ENCODE measurements at regions not wholly inside any gene's neighbourhood (a gene's known extent, or its start where the extent isn't known, plus 50 kb on each side); places are given as distances from the start of the nearest gene placed in this dataset.
"Not testable (repeated sequence)": the region's sequence is repeated elsewhere in the genome, so short reads cannot be mapped to it uniquely, and the experiment has no call there.

GRCh38 chr17:43314611-43315011 is 80.8 kb upstream of the RNU2-1 start:
- POLR2A ChIA-PET = interaction anchor here (0.6 to 4.5 kb wide), 17 partner anchors 8 to 1188 kb away, joined by 3 to 97 read pairs (median 6); partner anchors contain the start of genes AARSD1, BRCA1, NBR1 and TMEM106A
- Mint-ChIP-seq H3K27me3 (no peaks in the 10 kb centered on the region), H3K36me3 (peaks cover 7% of the 10 kb centered on the region), H3K4me1 (ENCODE audit: low read depth) (peaks cover 14% of the 10 kb centered on the region), H3K27ac (no peak overlapping the region), H3K4me3 (no peak overlapping the region), H3K9me3 (peaks cover 10% of the 10 kb centered on the region)
- intact Hi-C loops (cut with micrococcal nuclease) = loop anchor here (1.0 to 10.0 kb wide), 2 partner anchors 143 to 190 kb away; partner anchors contain the start of genes BRCA1 and NBR1
- no peak for DNase-seq
- CTCF ChIA-PET = interaction anchor here (1.0 to 1.6 kb wide), 3 partner anchors 46 to 103 kb away, joined by 3 to 5 read pairs (median 3); partner anchors contain the start of gene TMEM106A

GRCh38 chr17:43312011-43312410 is 78.2 kb upstream of the RNU2-1 start:
- ChIA-PET CTCF (interaction anchor here (0.6 to 0.7 kb wide), 2 partner anchors 22 to 288 kb away, joined by 3 read pairs; no protein-coding TSS in a partner anchor), POLR2A (no interaction called here)
- DNase-seq = no peak
- Mint-ChIP-seq H3K4me3 (no peak overlapping the region), H3K27me3 (no peaks in the 10 kb centered on the region), H3K36me3 (no peaks in the 10 kb centered on the region), H3K9me3 (no peaks in the 10 kb centered on the region), H3K27ac (no peak overlapping the region), H3K4me1 (ENCODE audit: low read depth) (peaks cover 9% of the 10 kb centered on the region)
- intact Hi-C loops (cut with micrococcal nuclease) = loop anchor here (10.0 kb wide), 1 partner anchor 187 kb away; the partner anchor contains the start of gene BRCA1

GRCh38 chr17:43309505-43310332 is 75.9 kb upstream of the RNU2-1 start:
- no peaks in the 10 kb centered on the region for H3K27me3 Mint-ChIP-seq
- DNase-seq = peak; percentile 8
- H3K4me1 Mint-ChIP-seq (ENCODE audit: low read depth) = peaks cover 2% of the 10 kb centered on the region
- H3K9me3 Mint-ChIP-seq = no peaks in the 10 kb centered on the region
- intact Hi-C loops (cut with micrococcal nuclease) = loop anchor here (10.0 kb wide), 1 partner anchor 185 kb away; the partner anchor contains the start of gene BRCA1
- no peaks in the 10 kb centered on the region for H3K36me3 Mint-ChIP-seq
- H3K27ac Mint-ChIP-seq = no peak overlapping the region
- ChIA-PET POLR2A (interaction anchor here (0.8 to 1.4 kb wide), 2 partner anchors 138 to 186 kb away, joined by 5 read pairs; partner anchors contain the start of gene NBR1), CTCF (interaction anchor here (0.6 to 1.6 kb wide), 7 partner anchors 98 to 252 kb away, joined by 3 to 5 read pairs (median 3); partner anchors contain the start of gene TMEM106A)
- no peak overlapping the region for H3K4me3 Mint-ChIP-seq

- ChIA-PET CTCF (interaction anchor here (0.6 to 1.6 kb wide), 5 partner anchors 98 to 251 kb away, joined by 3 to 5 read pairs (median 4); partner anchors contain the start of gene TMEM106A), POLR2A (interaction anchor here (1.4 kb wide), 1 partner anchor 138 kb away, joined by 5 read pairs; the partner anchor contains the start of gene NBR1)
- Mint-ChIP-seq H3K27me3 (no peaks in the 10 kb centered on the region), H3K4me1 (ENCODE audit: low read depth) (peaks cover 2% of the 10 kb centered on the region), H3K4me3 (no peak overlapping the region), H3K9me3 (no peaks in the 10 kb centered on the region), H3K27ac (no peak overlapping the region), H3K36me3 (no peaks in the 10 kb centered on the region)
- DNase-seq = no peak
- intact Hi-C loops (cut with micrococcal nuclease) = no loop called here
Observed at GRCh38 chr17:43308999-43309398, 75.2 kb upstream of the RNU2-1 start.

GRCh38 chr17:43304792-43305191 is 71.0 kb upstream of the RNU2-1 start:
- H3K27ac Mint-ChIP-seq; H3K27me3 Mint-ChIP-seq; H3K9me3 Mint-ChIP-seq; H3K4me1 Mint-ChIP-seq (ENCODE audit: low read depth); CTCF ChIA-PET; DNase-seq; H3K4me3 Mint-ChIP-seq; H3K36me3 Mint-ChIP-seq; POLR2A ChIA-PET; intact Hi-C loops (cut with micrococcal nuclease): not testable (repeated sequence)

- H3K27ac Mint-ChIP-seq; H3K36me3 Mint-ChIP-seq; H3K27me3 Mint-ChIP-seq; POLR2A ChIA-PET; CTCF ChIA-PET; H3K9me3 Mint-ChIP-seq; DNase-seq; H3K4me1 Mint-ChIP-seq (ENCODE audit: low read depth); intact Hi-C loops (cut with micrococcal nuclease); H3K4me3 Mint-ChIP-seq: not testable (repeated sequence)
Observed at GRCh38 chr17:43303049-43303448, 69.3 kb upstream of the RNU2-1 start.

GRCh38 chr17:43299300-43300076 is 65.7 kb upstream of the RNU2-1 start:
- H3K4me1 Mint-ChIP-seq (ENCODE audit: low read depth); POLR2A ChIA-PET; H3K4me3 Mint-ChIP-seq; H3K9me3 Mint-ChIP-seq; intact Hi-C loops (cut with micrococcal nuclease); H3K27ac Mint-ChIP-seq; CTCF ChIA-PET; H3K27me3 Mint-ChIP-seq; DNase-seq; H3K36me3 Mint-ChIP-seq: not testable (repeated sequence)

- H3K36me3 Mint-ChIP-seq; intact Hi-C loops (cut with micrococcal nuclease); DNase-seq; H3K27me3 Mint-ChIP-seq; H3K4me3 Mint-ChIP-seq; H3K9me3 Mint-ChIP-seq; H3K4me1 Mint-ChIP-seq (ENCODE audit: low read depth); H3K27ac Mint-ChIP-seq; CTCF ChIA-PET; POLR2A ChIA-PET: not testable (repeated sequence)
Observed at GRCh38 chr17:43289670-43290069, 55.9 kb upstream of the RNU2-1 start.

- H3K36me3 Mint-ChIP-seq; H3K4me3 Mint-ChIP-seq; H3K27ac Mint-ChIP-seq; H3K4me1 Mint-ChIP-seq (ENCODE audit: low read depth); intact Hi-C loops (cut with micrococcal nuclease); H3K27me3 Mint-ChIP-seq; H3K9me3 Mint-ChIP-seq; CTCF ChIA-PET; DNase-seq: not testable (repeated sequence)
- POLR2A ChIA-PET = interaction anchor here (0.6 kb wide), 1 partner anchor 77 kb away, joined by 4 read pairs; no protein-coding TSS in a partner anchor
Observed at GRCh38 chr17:43283606-43284005, 49.8 kb upstream of the RNU2-1 start.
